ENCODE measurements at regions not wholly inside any gene's neighbourhood (a gene's known extent, or its start where the extent isn't known, plus 50 kb on each side); places are given as distances from the start of the nearest gene placed in this dataset.
A peak's percentile ranks its signal among the peaks of the same experiment; 100 is the strongest.
"Not testable (repeated sequence)": the region's sequence is repeated elsewhere in the genome, so short reads cannot be mapped to it uniquely, and the experiment has no call there.

DNA sequence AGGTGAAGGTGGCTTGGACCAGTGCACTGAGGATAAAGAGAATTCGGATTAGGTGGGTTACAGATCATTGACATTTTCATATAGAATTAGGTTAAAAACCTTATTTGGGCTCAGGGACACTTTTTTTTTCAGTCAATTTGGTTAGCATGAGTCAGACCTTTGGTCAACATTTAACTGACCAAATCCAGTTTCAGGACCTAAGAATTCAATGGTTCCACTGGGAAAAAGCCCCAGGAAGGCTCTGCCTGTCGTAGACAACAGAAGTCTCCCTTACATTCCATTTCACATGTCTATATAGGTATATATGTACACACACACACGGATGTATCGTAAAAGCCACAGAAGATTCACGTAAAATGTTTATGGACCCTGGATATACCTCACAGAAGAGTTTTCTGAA, 184.2 kb upstream of the RREB1 start:
- no peak for DNase-seq

DNA sequence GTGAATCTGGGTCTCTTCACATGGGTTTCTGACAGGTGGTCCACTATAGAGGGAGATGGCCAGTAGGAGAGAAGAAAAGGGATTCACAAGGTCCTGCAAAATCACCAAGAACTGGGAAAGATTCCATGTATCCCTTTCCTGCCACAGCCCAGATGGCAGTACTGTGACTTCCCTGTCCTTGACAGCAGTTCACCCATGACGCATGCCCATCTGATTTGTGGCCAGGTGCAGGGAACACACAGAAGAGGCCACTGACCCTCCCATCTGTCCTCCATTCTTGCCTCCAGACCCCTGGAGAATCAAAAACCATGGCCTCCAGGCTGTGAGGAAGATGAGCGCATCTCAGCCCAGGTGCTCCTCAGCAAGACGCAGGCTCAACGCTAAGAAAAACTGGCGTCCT, 183.1 kb upstream of the RREB1 start:
- DNase-seq = no peak

GRCh38 chr6:6925391-6926164, 182.2 kb upstream of the RREB1 start:
- no peak for DNase-seq

DNA sequence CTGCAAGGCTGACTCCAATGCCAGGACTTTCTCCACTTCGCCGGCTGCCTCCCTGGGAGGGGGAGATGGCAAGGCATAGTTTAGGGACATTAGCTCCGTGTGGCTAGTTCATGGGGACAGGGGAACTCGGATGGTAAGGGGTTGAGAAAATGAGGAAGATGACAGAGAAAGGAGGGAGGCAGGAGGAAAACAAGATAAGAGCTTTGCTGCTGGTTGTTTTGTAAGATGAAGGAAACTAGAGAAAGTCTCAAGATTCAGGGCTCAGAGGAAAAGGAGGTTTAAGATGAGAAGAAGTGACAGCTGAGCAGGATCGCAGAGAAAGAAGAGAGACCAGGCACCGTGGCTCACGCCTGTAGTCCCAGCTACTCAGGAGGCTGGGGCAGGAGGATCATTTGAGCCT, 180.9 kb upstream of the RREB1 start:
- DNase-seq = no peak

DNA sequence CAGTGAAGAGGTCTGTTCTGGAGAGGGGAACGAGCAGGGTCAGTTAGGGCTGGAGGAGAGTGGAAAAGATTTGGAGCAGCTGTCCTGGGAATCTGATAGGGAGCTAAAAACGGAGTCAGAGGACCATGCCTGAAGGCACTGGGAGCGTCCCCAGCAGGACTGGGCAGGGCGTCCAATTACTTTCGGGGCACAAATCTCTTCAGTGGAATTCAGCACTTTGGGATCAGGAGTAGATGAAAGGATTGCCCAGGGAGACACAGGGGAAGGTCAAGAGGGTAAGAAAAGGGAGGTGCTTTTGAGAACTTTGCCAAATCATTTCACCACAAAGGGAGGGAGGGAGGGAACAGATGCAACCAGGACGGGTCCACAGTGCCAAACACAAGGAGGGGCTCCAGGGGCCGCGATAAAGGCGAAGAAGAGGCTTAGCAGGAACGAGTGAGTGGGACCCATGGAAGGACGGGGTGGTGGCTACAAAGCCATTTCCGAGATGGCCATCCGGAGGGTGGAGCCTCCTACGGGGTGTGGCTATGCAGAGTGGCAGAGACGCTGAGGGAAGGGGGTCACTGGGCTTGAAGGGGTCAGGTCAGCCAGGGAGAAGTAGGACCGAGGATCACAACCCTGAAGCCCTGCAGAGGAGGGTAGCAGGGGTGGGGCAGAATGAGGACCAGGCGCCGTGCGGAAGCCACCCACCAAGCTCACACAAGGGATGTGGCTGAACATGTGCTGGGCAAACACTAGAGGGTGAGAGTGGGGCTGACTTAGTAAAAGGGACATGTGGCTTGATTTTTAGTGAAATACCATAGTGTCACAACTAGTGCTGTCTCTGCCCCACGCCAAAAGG, 180.0 kb upstream of the RREB1 start:
- peak; percentile 38 for DNase-seq

DNA sequence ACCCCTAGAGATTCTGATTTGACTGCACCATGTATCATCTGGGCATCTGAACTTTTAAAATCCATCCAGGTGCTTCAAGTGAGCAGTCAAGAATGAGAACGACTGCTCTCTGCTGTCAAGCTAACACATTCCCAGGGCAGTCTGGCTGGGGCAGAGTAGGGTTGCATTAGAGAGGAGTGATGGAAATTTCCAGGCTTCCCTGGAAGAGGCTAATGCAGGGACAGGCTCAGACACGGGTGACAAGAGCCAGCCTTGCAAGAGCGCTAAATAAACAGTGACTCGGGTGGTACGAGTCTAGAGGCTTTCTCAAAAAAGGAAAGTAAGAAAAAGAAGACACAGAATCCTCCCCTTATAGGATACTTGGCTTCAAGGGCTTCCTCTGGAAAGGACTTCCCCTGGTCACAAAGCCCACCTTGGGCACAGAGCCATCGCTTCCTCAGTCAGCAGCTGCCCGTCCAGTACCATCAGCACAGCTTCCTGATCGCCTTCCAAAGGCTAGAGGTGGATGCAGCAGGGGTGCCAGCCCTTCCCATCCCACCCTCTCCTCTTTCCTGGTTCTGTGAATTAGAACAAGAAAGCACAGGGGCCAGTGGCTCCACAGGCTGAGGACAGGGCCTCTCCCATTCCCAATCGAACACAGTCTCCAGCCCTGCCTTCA, 177.4 kb upstream of the RREB1 start:
- DNase-seq = no peak

DNA sequence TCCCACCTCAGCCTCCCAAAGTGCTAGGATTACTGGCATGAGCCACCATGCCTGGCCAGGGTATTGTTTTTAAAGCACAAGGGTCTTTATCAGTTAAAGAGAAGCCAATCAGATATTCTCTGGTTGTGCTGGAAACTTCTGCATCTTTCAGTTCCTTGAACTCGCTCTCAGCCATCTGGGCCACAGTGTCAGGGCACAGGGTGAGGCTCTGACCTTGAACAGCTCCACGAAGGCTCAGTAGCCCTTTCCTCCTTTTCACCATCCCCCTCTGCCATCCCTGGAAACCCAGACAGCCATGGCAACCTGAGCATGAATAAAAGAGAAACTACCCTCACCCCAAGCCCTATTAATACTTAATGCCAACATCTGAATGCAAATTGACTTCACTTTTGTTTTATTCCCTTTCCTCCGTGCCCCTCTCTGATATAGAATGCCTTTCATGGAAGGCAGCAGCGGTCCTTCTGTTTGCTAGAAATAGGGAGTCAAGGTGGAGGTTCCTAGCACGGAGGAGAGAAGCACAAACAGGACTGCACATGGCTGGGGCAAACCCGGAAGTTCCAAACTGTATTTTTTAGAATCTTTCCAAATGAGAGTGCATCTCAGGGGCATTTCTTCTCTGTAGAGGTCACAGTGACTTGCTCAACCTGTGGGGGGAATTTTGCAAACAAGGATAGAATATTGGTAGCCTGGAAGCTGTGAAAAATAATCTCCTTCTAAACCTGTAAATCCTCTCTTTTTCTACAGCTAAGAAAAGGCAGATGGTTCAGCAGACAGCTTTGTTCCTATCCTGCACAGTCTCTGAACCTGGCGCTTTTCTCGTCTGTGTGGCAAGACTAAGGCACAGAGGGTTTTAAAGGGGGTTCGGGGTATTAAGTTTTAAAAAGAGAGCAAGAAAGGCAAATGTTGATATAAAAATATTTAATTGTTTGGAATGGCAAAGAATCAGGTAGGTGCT, 176.4 kb upstream of the RREB1 start:
- no peak for DNase-seq

DNA sequence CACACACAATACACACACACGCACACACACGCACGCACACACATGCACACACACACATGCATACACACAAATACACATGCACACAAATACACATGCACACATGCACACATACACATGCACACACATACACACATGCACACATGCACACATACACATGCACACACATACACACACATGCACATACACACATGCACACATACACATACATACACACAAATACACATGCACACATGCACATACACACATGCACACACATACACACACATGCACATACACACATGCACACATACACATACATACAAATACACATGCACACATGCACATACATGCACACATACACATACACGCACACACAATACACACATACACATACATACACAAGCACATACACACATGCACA, 175.4 kb upstream of the RREB1 start:
- DNase-seq = no peak

DNA sequence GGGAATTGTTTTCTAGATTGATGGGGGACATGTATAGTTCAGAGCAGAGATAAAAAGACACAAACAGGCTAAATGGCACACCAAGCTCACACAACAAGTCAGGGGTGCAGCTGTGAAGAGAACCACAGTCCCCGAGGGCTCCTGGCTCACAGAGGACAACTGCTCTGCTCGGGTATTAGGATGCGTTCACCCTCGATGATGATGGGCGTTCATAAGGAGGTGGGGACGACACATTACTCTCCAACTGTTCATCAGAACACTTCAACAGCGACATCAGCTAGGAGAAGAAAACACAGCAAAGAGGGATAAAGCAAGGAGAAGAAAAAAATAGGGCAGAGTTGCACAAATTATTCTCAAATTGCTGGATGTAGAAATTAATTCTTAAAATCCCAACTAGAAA, 174.8 kb upstream of the RREB1 start:
- DNase-seq = no peak

DNA sequence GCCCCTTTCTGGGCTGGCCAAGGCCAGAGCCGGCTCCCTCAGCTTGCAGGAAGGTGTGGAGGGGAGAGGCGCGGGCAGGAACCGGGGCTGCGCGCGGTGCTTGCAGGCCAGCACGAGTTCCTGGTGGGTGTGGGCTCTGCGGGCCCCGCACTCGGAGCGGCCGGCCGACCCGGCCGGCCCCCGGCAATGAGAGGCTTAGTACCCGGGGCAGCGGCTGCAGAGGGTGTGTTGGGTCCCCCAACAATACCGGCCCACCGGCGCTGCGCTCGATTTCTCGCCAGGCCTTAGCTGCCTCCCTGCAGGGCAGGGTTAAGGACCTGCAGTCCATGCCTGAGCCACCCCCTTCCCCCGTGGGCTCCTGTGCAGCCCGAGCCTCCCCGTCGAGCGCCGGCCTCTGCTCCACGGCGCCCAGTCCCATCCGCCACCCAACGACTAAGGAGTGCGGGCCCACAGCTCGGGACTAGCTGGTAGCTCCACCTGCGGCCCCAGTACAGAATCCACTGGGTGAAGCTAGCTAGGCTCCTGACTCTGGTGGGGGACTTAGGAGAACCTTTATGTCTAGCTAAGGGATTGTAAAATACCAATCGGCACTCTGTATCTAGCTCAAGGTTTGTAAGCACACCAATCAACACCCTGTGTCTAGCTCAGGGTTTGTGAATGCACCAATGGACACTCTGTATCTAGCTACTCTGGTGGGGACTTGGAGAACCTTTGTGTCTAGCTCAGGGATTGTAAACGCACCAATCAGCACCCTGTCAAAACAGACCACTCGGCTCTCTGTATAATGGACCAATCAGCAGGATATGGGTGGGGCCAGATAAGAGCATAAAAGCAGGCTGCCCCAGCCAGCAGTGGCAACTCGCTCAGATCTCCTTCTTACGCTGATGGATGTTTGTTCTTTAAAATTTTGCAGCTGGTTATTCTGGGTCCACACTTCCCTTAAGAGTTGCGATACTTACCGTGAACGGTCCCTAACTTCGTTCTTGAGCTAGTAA, 167.4 kb upstream of the RREB1 start:
- DNase-seq = no peak

GRCh38 chr6:6941201-6941600, 166.6 kb upstream of the RREB1 start:
- DNase-seq = no peak

- DNase-seq = no peak
Observed at GRCh38 chr6:6942091-6942490, 165.7 kb upstream of the RREB1 start.

DNA sequence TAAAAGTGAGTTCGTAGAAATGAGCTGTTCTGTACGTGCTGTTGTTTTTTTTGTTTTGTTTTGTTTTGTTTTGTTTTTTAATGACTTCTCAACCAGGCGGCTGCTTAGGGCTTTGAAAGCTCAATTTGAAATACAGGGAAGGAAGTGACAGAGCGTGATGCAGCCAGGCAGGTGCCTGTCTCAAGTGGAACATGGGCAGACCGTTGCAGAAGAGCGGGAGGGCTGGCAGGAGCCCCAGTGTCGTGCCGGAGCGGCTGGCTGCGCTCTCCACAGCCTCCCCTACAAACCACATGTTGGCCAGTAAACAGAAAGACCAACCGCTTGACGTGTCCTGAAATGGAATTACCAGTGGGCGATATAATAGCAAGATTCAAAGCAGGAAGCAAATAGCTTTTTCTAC, 164.9 kb upstream of the RREB1 start:
- no peak for DNase-seq

GRCh38 chr6:6943421-6943820, 164.3 kb upstream of the RREB1 start:
- DNase-seq = no peak

DNA sequence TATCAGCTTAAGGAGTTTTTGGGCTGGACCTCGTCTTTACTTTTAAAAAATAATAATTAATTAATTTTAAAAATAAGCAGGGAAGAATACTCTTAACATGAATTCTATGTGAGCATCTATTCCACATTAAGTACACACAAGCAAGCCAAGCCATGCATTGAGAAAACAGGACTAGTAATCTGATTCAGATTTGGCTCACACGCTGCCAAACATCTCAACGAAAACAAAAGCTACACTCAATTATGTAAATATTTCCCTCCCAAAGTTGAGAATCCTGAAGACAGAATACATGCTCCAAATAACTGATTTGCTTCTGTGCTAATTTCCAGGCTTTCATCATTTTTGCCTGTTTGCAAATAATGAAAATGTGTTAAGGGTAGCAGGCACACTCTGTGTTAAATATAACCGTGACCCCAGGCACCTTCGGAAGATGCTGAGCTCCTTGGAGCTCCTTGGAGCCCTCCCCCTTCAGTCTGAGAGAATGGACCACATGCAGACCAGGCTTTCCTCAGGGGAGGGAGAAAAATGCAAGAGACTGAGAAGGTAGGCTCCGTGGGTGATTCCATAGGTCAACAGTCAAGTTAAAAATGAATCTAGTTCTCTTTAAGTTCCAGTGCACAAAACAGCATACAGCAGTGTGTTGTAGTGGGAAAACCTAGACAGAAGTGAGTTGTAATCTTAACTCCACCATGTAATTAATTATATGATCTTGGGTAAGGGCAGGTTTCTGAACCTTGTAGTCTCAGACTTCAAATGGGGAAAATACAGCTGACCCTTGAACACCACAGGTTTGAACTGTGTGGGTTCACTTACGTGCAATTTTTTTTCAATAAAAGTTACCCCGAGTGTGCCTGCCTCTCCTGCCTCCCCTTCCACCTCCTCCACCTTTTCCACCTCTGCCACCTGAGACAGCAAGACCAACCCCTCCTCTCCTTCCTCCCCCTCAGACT, 161.3 kb upstream of the RREB1 start:
- no peak for DNase-seq

DNA sequence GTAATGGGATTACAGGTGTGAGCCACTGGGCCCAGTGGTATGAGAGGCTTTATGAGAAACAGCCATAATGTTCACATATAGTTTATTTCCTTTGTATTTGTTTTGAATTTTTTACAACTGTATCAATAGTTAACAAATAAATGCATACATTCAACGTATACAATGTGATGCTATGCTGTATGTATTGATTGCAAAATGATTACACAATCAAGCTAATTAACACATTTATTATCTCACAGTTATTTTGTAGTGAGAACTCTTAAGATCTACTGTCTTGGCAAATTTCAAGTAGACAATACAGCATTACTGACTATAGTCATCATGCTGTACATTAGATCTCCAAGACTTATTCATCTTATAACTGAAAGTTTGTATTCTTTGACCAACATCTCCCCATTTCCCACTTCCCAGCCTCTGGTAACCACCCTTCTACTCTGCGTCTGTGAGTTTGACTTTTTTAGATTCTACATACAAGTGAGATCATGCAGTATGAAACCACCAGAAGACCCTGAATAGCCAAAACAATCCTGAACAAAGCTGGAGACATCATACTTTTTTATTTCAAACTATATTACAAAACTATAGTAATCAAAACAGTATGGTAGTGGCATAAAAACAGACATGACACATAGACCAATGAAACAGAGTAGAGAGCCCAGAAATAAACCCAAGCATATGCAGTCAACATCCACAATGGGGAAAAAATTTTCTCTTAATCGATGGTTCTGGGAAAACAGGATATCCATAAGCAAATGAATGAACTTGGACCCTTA, 157.2 kb upstream of the RREB1 start:
- no peak for DNase-seq

GRCh38 chr6:6951355-6951754, 156.4 kb upstream of the RREB1 start:
- no peak for DNase-seq

DNA sequence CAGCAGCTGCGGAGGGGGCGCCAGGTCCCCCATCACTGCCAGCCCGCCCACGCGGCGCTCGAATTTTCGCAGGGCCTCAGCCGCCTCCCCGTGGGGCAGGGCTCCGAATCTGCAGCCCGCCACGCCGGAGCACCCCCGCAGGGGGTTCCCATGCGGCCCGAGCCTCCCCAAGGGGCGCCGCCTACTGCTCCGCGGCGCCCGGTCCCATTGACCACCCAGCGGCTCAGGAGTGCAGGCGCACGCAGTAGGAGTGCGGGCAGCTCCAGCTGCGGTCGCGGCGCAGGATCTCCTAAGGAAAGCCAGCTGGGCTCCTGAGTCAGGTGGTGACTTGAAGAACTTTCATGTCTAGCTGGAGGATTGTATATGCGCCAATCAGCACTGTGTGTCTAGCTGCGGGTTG, 155.3 kb upstream of the RREB1 start:
- no peak for DNase-seq

DNA sequence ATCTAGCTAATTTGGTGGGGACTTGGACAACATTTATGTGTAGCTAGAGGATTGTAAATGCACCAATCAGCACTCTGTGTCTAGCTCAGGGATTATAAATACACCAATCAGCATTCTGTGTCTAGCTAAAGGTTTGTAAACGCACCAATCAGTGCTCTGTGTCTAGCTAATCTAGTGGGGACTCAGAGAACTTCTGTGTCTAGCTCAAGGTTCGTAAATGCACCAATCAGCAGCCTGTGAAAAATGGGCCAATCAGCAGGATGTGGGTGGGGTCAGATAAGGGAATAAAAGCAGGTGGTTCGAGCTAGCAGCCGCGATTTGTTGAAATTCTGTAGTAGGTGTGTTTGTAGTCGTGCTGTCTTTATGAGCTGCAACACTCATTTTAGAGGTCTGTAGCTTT, 154.8 kb upstream of the RREB1 start:
- not testable (repeated sequence) for DNase-seq

All from CD4-positive, alpha-beta T cell treated with Interleukin-15 for 1 hour (primary cell).